ENCODE measurements at regions not wholly inside any gene's neighbourhood (a gene's known extent, or its start where the extent isn't known, plus 50 kb on each side); places are given as distances from the start of the nearest gene placed in this dataset.

- no peak for TF ChIP-seq POLR2A (IDR thresholded peaks at IDR 0.05; ENCODE audit: low read length)
- TF ChIP-seq GATA1 (IDR thresholded peaks at IDR 0.05; ENCODE audit: low read depth, low read length), result no peak
These were observed 1638.5 kb upstream of the C9orf72 start for GRCh38 chr9:29211580-29212396.

Data from erythroblast (primary cell).